HepG2 (cell line): ENCODE measurements at regions not wholly inside any gene's neighbourhood (a gene's known extent, or its start where the extent isn't known, plus 50 kb on each side); places are given as distances from the start of the nearest gene placed in this dataset.

Experiments used
- ATAC-seq: fragments of 200-7000 bp; cut with Tn5 transposase; 3 replicates; pipeline ENCODE4 v1.9.1; 2020; ENCODE audit warnings: mild to moderate bottlenecking, moderate library complexity
- BruUV-seq: library from RNA; stranded (reverse); fragments of 400-500 nt; replicated peaks from 2 replicates; lab custom pipeline; 2021; lab: Mats Ljungman, UMichigan
- CTCF ChIA-PET: fragments of 300-600 bp; formaldehyde crosslinking; extraction: SDS; loops from one replicate; lab custom pipeline; 2021; ENCODE audit warnings: low total read pairs, inconsistent platforms, low intra/inter-chr PET ratio; lab: Yijun Ruan, JAX
- POLR2A ChIA-PET: fragments of 350-600 bp; sonication (Branson Sonifier 250); formaldehyde crosslinking; loops from one replicate; lab custom pipeline; 2020; ENCODE audit warnings: antibody characterized with exemption, inconsistent platforms; lab: Yijun Ruan, JAX
- DNase-seq: peaks from one replicate; pipeline ENCODE4 v3.0.0-alpha.2; 2015; ENCODE audit warnings: low spot score
- FAIRE-seq: peaks from 3 replicates; lab custom pipeline; 2011; peaks lifted over from hg19 to GRCh38; lab: Jason Lieb, UNC
- H2AFZ ChIP-seq: one replicate; pipeline ENCODE4 v1.6.1; 2011; ENCODE audit warnings: low read length, inconsistent platforms
- H3K27ac ChIP-seq: fragments of 300-600 bp; 3 replicates; pipeline ENCODE4 v1.8.0; 2011; ENCODE audit warnings: mixed run types, mild to moderate bottlenecking, mixed read lengths, low read length, inconsistent platforms; ENCODE audit not compliant: insufficient read depth; ENCODE audit errors: extremely low read length
- H3K27me3 ChIP-seq, 2 experiments: fragments of 200-600 bp in 1 of 2; 2 replicates in 1 of 2; 3 replicates in 1 of 2; pipeline versions ENCODE4 v1.6.0 to v1.8.0; 2011; ENCODE audit warnings: low read length in 2 of 2, mild to moderate bottlenecking in 2 of 2, moderate library complexity in 2 of 2, inconsistent platforms in 1 of 2; ENCODE audit not compliant: insufficient read depth in 2 of 2, control insufficient read depth in 1 of 2
- H3K36me3 ChIP-seq, 2 experiments: fragments of 200-600 bp in 1 of 2; replicated peaks in 1 of 2; 2 replicates in 1 of 2; 3 replicates in 1 of 2; pipeline versions ENCODE4 v1.5.1 to v1.8.0; 2011; ENCODE audit warnings: low read length in 2 of 2, inconsistent platforms in 1 of 2; ENCODE audit not compliant: insufficient read depth in 2 of 2, control insufficient read depth in 1 of 2
- H3K4me1 ChIP-seq: 2 replicates; pipeline ENCODE4 v1.5.1; 2012; ENCODE audit warnings: low read length, inconsistent platforms; ENCODE audit not compliant: insufficient read depth
- H3K4me2 ChIP-seq: 2 replicates; pipeline ENCODE4 v1.6.0; 2011; ENCODE audit warnings: low read depth, low read length, inconsistent platforms
- H3K4me3 ChIP-seq, 3 experiments: fragments of 200-600 bp in 1 of 3; sonication (generic), shearing (Covaris generic) in 1 of 3; replicated peaks in 1 of 3; 2 replicates each; pipeline ENCODE4 v1.5.1; 2011 to 2016; ENCODE audit warnings: low read length in 3 of 3, inconsistent platforms in 2 of 3, low read depth in 2 of 3, mild to moderate bottlenecking in 2 of 3, control low read depth in 1 of 3, mixed read lengths in 1 of 3; ENCODE audit not compliant: insufficient read depth in 1 of 3
- H3K79me2 ChIP-seq: one replicate; pipeline ENCODE4 v1.6.1; 2011; ENCODE audit warnings: low read length, inconsistent platforms; ENCODE audit not compliant: insufficient read depth
- H3K9ac ChIP-seq: 2 replicates; pipeline ENCODE4 v1.6.0; 2011; ENCODE audit warnings: mild to moderate bottlenecking, low read depth, low read length, inconsistent platforms; ENCODE audit not compliant: insufficient read depth
- H3K9me3 ChIP-seq: 2 replicates; pipeline ENCODE4 v1.5.1; 2012; ENCODE audit warnings: mild to moderate bottlenecking, low read length
- H4K20me1 ChIP-seq: 2 replicates; pipeline ENCODE4 v1.6.0; 2011; ENCODE audit warnings: inconsistent platforms, mild to moderate bottlenecking, low read length, moderate library complexity; ENCODE audit not compliant: insufficient read depth
- HNRNPUL1 ChIP-seq: fragments of 200-400 bp; formaldehyde crosslinking; IDR thresholded peaks from 2 replicates; pipeline ENCODE4 v1.6.1; 2017; ENCODE audit warnings: low read depth, mild to moderate bottlenecking, low read length, moderate library complexity
- IRX3 ChIP-seq: sonication (generic); formaldehyde crosslinking; IDR thresholded peaks from 2 replicates; pipeline ENCODE4 v1.8.1; 2023; ENCODE audit warnings: mild to moderate bottlenecking, low read depth, missing genetic modification reagents, borderline replicate concordance
- KLF6 ChIP-seq: IDR thresholded peaks from 2 replicates; pipeline ENCODE4 v1.8.0; 2016; ENCODE audit warnings: missing biosample characterization, missing genetic modification reagents
- MED1 ChIP-seq: sonication (generic); formaldehyde crosslinking; IDR thresholded peaks from 2 replicates; pipeline ENCODE4 v1.4.0; 2020; ENCODE audit warnings: missing genetic modification reagents
- MXD4 ChIP-seq: IDR thresholded peaks from 2 replicates; pipeline ENCODE4 v1.6.1; 2016; ENCODE audit warnings: mild to moderate bottlenecking, missing biosample characterization, missing genetic modification reagents
- NFE2L1 ChIP-seq: sonication (generic); formaldehyde crosslinking; IDR thresholded peaks from 2 replicates; pipeline ENCODE4 v1.4.0; 2020; ENCODE audit warnings: missing genetic modification reagents, mild to moderate bottlenecking, borderline replicate concordance
- THRA ChIP-seq: sonication (generic); formaldehyde crosslinking; IDR thresholded peaks from 2 replicates; pipeline ENCODE4 v1.4.0; 2020; ENCODE audit warnings: missing genetic modification reagents, borderline replicate concordance
- ZMAT3 ChIP-seq: sonication (generic); formaldehyde crosslinking; conservative IDR thresholded peaks from 2 replicates; pipeline ENCODE4 v1.7.0; 2021; ENCODE audit warnings: missing genetic modification reagents
- ZMYM4 ChIP-seq: sonication (generic); formaldehyde crosslinking; IDR thresholded peaks from 2 replicates; pipeline ENCODE4 v1.8.1; 2023; ENCODE audit warnings: mild to moderate bottlenecking, missing genetic modification reagents
- ZNF124 ChIP-seq: sonication (generic); formaldehyde crosslinking; IDR thresholded peaks from 2 replicates; pipeline ENCODE4 v1.4.0; 2020; ENCODE audit warnings: missing genetic modification reagents
- ZNF230 ChIP-seq: sonication (generic); formaldehyde crosslinking; IDR thresholded peaks from 2 replicates; pipeline ENCODE4 v1.4.0; 2020; ENCODE audit warnings: mild to moderate bottlenecking, missing genetic modification reagents
- ZNF567 ChIP-seq: sonication (generic); formaldehyde crosslinking; IDR thresholded peaks from 2 replicates; pipeline ENCODE4 v1.8.1; 2023; ENCODE audit warnings: mild to moderate bottlenecking, missing genetic modification reagents, borderline replicate concordance
- ZNF614 ChIP-seq: IDR thresholded peaks from 2 replicates; pipeline ENCODE4 v1.6.1; 2018; ENCODE audit warnings: missing biosample characterization, missing genetic modification reagents, inconsistent platforms, borderline replicate concordance
- ZNF790 ChIP-seq: sonication (generic); formaldehyde crosslinking; IDR thresholded peaks from 2 replicates; pipeline ENCODE4 v1.8.0; 2022; ENCODE audit warnings: missing genetic modification reagents, mild to moderate bottlenecking, borderline replicate concordance
- ZNF839 ChIP-seq: sonication (generic); formaldehyde crosslinking; IDR thresholded peaks from 2 replicates; pipeline ENCODE4 v1.4.0; 2020; ENCODE audit warnings: missing genetic modification reagents, mild to moderate bottlenecking, borderline replicate concordance
- WGBS: methylation state at CpG from one replicate; pipeline ENCODE4 v1.1.6; 2017; ENCODE audit warnings: low lambda C conversion rate; 5-methylcytosine and 5-hydroxymethylcytosine counted together
- in situ Hi-C: cut with HindIII; loops from 2 replicates; pipeline ENCODE4 v1.10.0; 2017; ENCODE audit warnings: low pct_unique_long_range_greater_than_20kb; ENCODE audit not compliant: extremely low pct_ligation_motif_present
- intact Hi-C: fragments of 100-400 bp; cut with micrococcal nuclease; formaldehyde crosslinking; loops from one replicate; pipeline ENCODE4 v1.10.0; 2022; ENCODE audit not compliant: unreplicated experiment

GRCh38 chr14:65993103-65993502 is 493.1 kb upstream of the CCDC196 start:
- Histone ChIP-seq H3K9me3 (no peaks in the 10 kb centered on the region), H3K4me2 (no peak overlapping the region), H2AFZ (no peak overlapping the region), H4K20me1 (no peaks in the 10 kb centered on the region), H3K27ac (no peak overlapping the region), H3K4me1 (no peaks in the 10 kb centered on the region), H3K4me3 (no peak overlapping the region), H3K36me3 (no peaks in the 10 kb centered on the region), H3K79me2 (no peaks in the 10 kb centered on the region), H3K9ac (no peak overlapping the region), H3K27me3 (no peaks in the 10 kb centered on the region; a peak in 1 of 5 replicates)
- TF ChIP-seq MXD4 (CRISPR knock-in tag) (no peak), ZNF790 (no peak), IRX3 (CRISPR knock-in tag) (no peak), ZNF567 (CRISPR knock-in tag) (no peak), KLF6 (CRISPR knock-in tag) (no peak), MED1 (no peak), HNRNPUL1 (no peak), ZNF614 (CRISPR knock-in tag) (no peak), ZNF124 (CRISPR knock-in tag) (no peak), ZNF839 (CRISPR knock-in tag) (no peak), ZNF230 (CRISPR knock-in tag) (no peak), THRA (CRISPR knock-in tag) (no peak), ZMYM4 (CRISPR knock-in tag) (no peak), NFE2L1 (CRISPR knock-in tag) (no peak), ZMAT3 (CRISPR knock-in tag) (no peak)
- FAIRE-seq (no peak), ATAC-seq (no peak), DNase-seq (no peak)
- no TSS peak for BruUV-seq
- ChIA-PET CTCF (no interaction called here), POLR2A (no interaction called here)
- intact Hi-C loops = no loop called here
- in situ Hi-C loops = no loop called here
- WGBS = 3% methylated on average over 3 of the region's 3 CpGs
